ENCODE measurements at regions not wholly inside any gene's neighbourhood (a gene's known extent, or its start where the extent isn't known, plus 50 kb on each side); places are given as distances from the start of the nearest gene placed in this dataset.

DNA sequence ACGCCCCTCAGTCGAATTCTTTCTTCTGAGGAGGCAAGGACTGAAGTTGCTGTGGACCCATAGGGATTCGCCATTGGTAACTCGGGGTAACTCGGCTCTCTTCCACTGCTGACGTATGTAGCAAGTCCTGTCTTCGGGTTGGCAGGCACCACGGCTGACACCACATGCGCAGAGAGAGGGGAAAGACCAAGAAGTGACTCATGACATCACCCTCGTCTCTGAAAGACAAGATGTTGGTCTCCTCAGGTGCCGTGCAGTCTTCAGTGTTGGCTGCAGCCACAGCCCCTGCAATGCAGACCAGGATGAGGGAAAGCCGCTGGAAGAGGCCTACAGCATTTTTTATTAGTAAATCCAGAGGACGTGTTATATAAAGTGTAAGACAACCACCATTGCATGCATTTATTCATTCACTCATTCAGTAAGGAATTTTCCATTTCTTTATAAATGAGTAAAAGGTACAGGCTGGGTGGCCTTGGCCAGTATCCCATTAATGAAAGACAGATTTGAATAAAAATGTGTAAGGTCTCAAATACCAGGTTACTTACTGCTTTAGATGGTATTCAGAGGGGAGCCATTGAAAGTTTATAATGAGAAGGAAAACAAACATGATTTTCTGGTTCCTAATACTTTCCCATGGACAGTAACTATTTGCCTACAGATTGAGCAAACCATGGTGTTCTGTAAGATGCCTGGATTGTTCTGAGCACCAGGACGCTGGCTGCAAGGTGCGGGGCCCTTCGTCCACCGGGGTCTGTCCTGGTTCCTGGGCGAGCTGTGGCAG, 50.7 kb upstream of the IRF2BP2 start:
- in situ Hi-C loops (cut with HindIII; ENCODE audit: low sequenced_read_pairs): no loop called here
- H3K4me3 ChIP-seq (ENCODE audit: low read depth, low read length): no peak overlapping the region
- DNase-seq (ENCODE audit: low read depth): no peak
- TF ChIP-seq, protein P1, sequence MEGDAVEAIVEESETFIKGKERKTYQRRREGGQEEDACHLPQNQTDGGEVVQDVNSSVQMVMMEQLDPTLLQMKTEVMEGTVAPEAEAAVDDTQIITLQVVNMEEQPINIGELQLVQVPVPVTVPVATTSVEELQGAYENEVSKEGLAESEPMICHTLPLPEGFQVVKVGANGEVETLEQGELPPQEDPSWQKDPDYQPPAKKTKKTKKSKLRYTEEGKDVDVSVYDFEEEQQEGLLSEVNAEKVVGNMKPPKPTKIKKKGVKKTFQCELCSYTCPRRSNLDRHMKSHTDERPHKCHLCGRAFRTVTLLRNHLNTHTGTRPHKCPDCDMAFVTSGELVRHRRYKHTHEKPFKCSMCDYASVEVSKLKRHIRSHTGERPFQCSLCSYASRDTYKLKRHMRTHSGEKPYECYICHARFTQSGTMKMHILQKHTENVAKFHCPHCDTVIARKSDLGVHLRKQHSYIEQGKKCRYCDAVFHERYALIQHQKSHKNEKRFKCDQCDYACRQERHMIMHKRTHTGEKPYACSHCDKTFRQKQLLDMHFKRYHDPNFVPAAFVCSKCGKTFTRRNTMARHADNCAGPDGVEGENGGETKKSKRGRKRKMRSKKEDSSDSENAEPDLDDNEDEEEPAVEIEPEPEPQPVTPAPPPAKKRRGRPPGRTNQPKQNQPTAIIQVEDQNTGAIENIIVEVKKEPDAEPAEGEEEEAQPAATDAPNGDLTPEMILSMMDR (IDR thresholded peaks at IDR 0.05; ENCODE audit: low read depth, low read length, missing control alignments): no peak

Data from astrocyte of the cerebellum (primary cell).